OCI-M1 (cell line): ENCODE measurements at regions not wholly inside any gene's neighbourhood (a gene's known extent, or its start where the extent isn't known, plus 50 kb on each side); places are given as distances from the start of the nearest gene placed in this dataset.
"Not testable (repeated sequence)": the region's sequence is repeated elsewhere in the genome, so short reads cannot be mapped to it uniquely, and the experiment has no call there.

ENCODE experiments used
- DNase-seq: peaks from one replicate; lab custom pipeline; 2025; lab: John Stamatoyannopoulos, UW

- no peak for DNase-seq
These were observed 81.3 kb upstream of the BHLHE40 start for GRCh38 chr3:4897765-4898453.

- peak; percentile 72 for DNase-seq
These were observed 80.6 kb upstream of the BHLHE40 start for GRCh38 chr3:4898454-4899313.

- DNase-seq: no peak
These were observed 79.5 kb upstream of the BHLHE40 start for GRCh38 chr3:4899710-4900109.

DNA sequence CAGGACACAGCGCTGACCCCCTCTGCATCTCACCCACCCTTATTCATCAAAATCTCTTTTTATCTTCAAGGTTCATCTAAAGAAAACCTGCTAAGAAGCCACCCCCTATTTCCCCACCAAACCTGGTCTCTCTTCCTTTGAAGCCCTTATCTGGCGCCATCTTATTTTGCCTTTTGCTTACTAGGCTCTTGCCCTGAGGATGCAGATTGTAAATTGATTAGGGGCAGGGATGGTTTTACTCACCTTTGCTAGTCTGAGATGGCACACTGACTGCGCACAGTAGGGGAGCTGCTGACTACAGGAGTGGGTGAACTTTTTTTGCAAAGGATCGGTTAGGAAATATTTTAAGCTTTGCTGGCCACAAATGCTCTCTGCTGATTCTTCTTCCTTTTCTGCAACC, 78.9 kb upstream of the BHLHE40 start:
- no peak for DNase-seq

GRCh38 chr3:4904811-4905695, 74.2 kb upstream of the BHLHE40 start:
- peak; percentile 70 for DNase-seq

GRCh38 chr3:4906107-4906621, 73.1 kb upstream of the BHLHE40 start:
- DNase-seq: no peak

GRCh38 chr3:4907050-4907449, 72.2 kb upstream of the BHLHE40 start:
- DNase-seq: no peak

DNA sequence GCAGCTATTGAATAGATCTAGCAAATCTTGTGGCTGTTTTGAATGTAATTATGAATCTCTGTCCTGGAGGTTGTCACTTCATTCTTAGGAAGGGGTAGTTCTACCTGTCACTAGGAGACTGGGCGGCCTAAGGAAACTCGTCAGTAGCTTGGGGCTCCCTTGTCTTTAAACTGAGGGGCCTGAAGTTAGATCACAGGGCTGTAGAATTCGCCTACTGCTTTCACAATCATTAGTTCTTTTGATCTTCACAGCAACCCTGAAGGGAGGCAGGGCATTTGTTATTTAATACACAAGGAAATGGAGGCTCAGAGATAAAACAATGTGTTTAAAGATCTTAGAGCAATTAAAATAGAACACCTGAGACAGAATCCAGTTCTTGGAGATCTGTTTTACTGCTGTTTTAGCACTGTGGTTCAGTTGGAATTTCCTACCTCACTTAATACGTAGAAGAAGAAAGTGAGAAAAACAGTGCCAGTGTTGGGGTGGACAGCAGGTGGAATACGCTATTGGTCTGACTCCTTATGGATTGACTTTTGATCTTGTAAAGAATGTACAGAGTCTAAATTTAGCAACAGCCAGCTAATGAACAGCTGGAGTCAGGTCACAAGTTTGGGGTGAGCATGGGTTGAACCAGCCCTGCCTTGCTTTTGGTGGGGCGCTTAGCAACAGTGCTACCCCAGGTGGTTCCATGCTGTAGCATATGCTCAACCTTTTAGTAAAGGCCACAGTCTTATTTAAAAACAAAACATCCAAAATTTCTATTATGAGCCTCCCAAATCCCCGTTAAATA, 71.4 kb upstream of the BHLHE40 start:
- no peak for DNase-seq

DNA sequence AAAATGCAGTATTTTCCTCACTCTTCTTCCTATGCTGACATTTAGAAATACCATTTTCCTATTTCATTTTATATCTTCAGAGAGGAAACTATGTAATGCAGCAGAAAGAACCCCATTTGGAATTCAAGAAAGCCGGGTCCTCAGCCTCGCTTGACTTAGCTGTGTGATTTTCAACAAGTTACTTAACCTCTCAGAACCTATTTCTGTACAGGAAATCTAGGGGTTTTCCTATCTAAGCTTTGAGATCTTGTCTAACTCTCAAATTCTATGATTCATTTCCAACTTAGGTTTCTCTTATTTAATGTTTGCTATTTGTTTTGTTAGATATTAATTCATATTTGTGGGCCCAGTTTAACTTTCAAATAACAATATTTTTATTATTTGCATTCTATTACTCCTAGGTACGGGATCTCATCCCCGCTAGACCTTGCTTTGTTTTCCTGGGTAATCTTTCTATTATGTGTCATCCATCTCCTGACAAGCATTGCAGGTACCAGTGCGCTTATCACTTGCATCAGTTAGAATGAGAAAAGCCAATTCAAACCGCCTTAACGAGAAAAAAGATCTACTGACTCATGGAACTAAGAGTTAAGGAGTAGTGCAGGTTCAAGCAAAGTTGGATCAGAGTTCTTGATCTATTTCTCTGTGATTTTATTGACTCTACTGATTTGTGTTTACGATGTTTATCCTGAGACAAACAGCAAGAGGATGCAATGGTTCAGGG, 70.6 kb upstream of the BHLHE40 start:
- no peak for DNase-seq

DNA sequence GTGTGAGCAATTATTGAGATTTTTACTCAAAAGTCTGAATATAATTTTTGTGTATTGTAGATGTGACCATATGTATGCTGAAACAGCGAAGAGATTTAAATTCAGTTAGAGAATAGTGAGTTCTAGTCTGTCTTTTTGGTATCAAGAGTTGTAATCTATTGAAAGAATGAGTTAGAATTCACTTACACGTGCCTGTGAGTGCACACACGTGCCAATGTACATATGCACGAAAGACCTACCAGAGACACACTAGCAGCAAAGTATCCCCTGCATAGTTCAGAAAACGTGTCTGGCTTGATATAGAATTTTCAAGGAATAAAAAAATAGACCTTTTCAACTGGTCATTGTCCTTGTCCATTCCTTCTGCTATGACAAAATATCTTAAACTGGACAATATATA, 64.8 kb upstream of the BHLHE40 start:
- no peak for DNase-seq

- not testable (repeated sequence) for DNase-seq
These were observed 57.6 kb upstream of the BHLHE40 start for GRCh38 chr3:4921589-4921988.

GRCh38 chr3:4926892-4927291, 52.3 kb upstream of the BHLHE40 start:
- no peak for DNase-seq

DNA sequence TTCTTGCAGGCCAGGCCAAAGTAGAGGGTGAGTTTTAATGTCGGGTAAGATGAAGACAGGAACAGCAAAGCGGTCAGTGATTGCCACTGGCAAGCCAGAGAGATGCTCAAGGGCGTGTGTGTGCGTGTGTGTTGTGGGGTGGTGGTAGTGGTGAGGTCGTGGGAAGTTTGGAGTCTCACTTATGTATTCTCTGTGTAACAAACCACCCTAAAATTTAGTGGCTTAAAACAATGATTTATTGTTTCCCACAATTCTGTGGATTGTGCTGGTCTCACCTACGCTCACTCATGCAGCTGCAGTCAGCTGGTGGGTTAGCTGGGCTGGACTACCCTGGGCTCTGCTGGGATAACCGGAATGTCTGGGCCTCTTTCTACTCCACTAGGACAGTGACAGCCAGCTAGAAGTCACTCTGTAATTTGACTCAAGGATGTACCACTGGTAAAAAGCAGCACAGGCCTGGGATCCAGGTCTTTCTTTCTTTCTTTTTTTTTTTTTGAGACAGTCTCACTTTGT, 50.9 kb upstream of the BHLHE40 start:
- no peak for DNase-seq
